Psoas muscle (tissue), 7 donors: ENCODE measurements at regions not wholly inside any gene's neighbourhood (a gene's known extent, or its start where the extent isn't known, plus 50 kb on each side); places are given as distances from the start of the nearest gene placed in this dataset.

ENCODE experiments used
- ATAC-seq, 4 donors: fragments of 200-7000 bp; cut with Tn5 transposase; one replicate each; pipeline ENCODE4 v1.9.1; 2020; ENCODE audit warnings: moderate library complexity in 3 of 4, mild to moderate bottlenecking in 2 of 4
- DNase-seq, 2 donors: peaks; one replicate each; pipeline ENCODE4 v3.0.0-alpha.2; 2020
- H3K27ac ChIP-seq: fragments of 200-600 bp; one replicate; pipeline ENCODE4 v1.8.0; 2022
- H3K27me3 ChIP-seq, 3 donors: fragments of 200-600 bp in 1 of 3; one replicate each; pipeline versions ENCODE4 v1.6.1 to v1.8.0; 2013 to 2022; ENCODE audit warnings: low read length in 2 of 3, mild to moderate bottlenecking in 2 of 3, moderate library complexity in 1 of 3; ENCODE audit not compliant: insufficient read depth in 3 of 3
- H3K36me3 ChIP-seq, 2 donors: fragments of 200-600 bp in 1 of 2; one replicate each; pipeline versions ENCODE4 v1.6.1 to v1.8.0; 2013 to 2022; ENCODE audit warnings: low read depth in 1 of 2, mild to moderate bottlenecking in 1 of 2, moderate library complexity in 1 of 2; ENCODE audit not compliant: insufficient read depth in 1 of 2
- H3K4me1 ChIP-seq: fragments of 200-600 bp; one replicate; pipeline ENCODE4 v1.8.0; 2022
- H3K4me3 ChIP-seq: fragments of 200-600 bp; one replicate; pipeline ENCODE4 v1.8.0; 2022; ENCODE audit warnings: mild to moderate bottlenecking
- H3K9me3 ChIP-seq: fragments of 200-600 bp; one replicate; pipeline ENCODE4 v1.8.0; 2022
- WGBS, 3 donors: extraction: QIAGEN DNeasy Blood & Tissue Kit; methylation state at CpG; one replicate each; pipeline versions ENCODE4 v1.1.6 to v1.1.7; 2013; 5-methylcytosine and 5-hydroxymethylcytosine counted together
- intact Hi-C, 2 donors: fragments of 100-400 bp; cut with DNase I; formaldehyde crosslinking; loops; one replicate each; pipeline versions ENCODE4 v1.11.0 to v1.14.2; 2022
- TF ChIP-seq, protein P1 (sequence below): fragments of 200-600 bp; IDR thresholded peaks from one replicate; pipeline ENCODE4 v1.8.0; 2022; ENCODE audit warnings: antibody characterized with exemption
- donor health status: healthy with polysubstance abuse.
- donor health status: DM: no; HTN: no; CAD: no; lungs with moderate emphysema.
- donor health status: Bipolar disorder and iron deficiency.
- donor health status: healthy.
- donor health status: DM: yes; HTN: yes; CAD: no.
- donor health status: DM: no; HTN: no; CAD: no.
- donor health status: DM: yes; HTN: yes; CAD: no.

GRCh38 chr3:14352002-14352627 is 50.3 kb upstream of the SLC6A6 start:
- Histone ChIP-seq H3K27me3 (no peaks in the 10 kb centered on the region), H3K36me3 (no peaks in the 10 kb centered on the region), H3K27ac (no peak overlapping the region), H3K4me3 (no peak overlapping the region), H3K9me3 (no peaks in the 10 kb centered on the region), H3K4me1 (no peaks in the 10 kb centered on the region)
- ATAC-seq (peak in 3 of 4 donors; percentile 19 to 44 (median 30)), DNase-seq (no peak)
- intact Hi-C loops, result no loop called here
- TF ChIP-seq, protein P1, sequence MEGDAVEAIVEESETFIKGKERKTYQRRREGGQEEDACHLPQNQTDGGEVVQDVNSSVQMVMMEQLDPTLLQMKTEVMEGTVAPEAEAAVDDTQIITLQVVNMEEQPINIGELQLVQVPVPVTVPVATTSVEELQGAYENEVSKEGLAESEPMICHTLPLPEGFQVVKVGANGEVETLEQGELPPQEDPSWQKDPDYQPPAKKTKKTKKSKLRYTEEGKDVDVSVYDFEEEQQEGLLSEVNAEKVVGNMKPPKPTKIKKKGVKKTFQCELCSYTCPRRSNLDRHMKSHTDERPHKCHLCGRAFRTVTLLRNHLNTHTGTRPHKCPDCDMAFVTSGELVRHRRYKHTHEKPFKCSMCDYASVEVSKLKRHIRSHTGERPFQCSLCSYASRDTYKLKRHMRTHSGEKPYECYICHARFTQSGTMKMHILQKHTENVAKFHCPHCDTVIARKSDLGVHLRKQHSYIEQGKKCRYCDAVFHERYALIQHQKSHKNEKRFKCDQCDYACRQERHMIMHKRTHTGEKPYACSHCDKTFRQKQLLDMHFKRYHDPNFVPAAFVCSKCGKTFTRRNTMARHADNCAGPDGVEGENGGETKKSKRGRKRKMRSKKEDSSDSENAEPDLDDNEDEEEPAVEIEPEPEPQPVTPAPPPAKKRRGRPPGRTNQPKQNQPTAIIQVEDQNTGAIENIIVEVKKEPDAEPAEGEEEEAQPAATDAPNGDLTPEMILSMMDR, result no peak
- whole genome bisulfite sequencing, 3 donors, result 75 to 94% (median 91%) methylated on average over 13 of the region's 13 CpGs
